HepG2 (cell line): ENCODE measurements at regions not wholly inside any gene's neighbourhood (a gene's known extent, or its start where the extent isn't known, plus 50 kb on each side); places are given as distances from the start of the nearest gene placed in this dataset.

Source experiments
- BRCA1 ChIP-seq: sonication (generic); formaldehyde crosslinking; IDR thresholded peaks from 2 replicates; pipeline ENCODE4 v1.4.0; 2020; ENCODE audit warnings: missing genetic modification reagents
- DMAP1 ChIP-seq: IDR thresholded peaks from 2 replicates; pipeline ENCODE4 v1.6.1; 2016
- FIP1L1 ChIP-seq: fragments of 200-400 bp; formaldehyde crosslinking; IDR thresholded peaks from 2 replicates; pipeline ENCODE4 v1.6.1; 2018; ENCODE audit warnings: low read depth, mild to moderate bottlenecking, low read length, moderate library complexity, borderline replicate concordance; ENCODE audit not compliant: insufficient read depth
- FOXA1 ChIP-seq, 2 experiments: fragments of 450-650 bp in 1 of 2; sonication (generic) in 1 of 2; formaldehyde crosslinking in 1 of 2; IDR thresholded peaks; 2 replicates each; pipeline versions ENCODE4 v1.4.0 to v1.6.1; 2016 to 2020; ENCODE audit warnings: missing genetic modification reagents in 1 of 2
- HIVEP1 ChIP-seq: sonication (generic); formaldehyde crosslinking; IDR thresholded peaks from 2 replicates; pipeline ENCODE4 v1.4.0; 2020; ENCODE audit warnings: mild to moderate bottlenecking, missing genetic modification reagents
- NRL ChIP-seq: sonication (generic); formaldehyde crosslinking; IDR thresholded peaks from 2 replicates; pipeline ENCODE4 v1.5.0; 2020; ENCODE audit warnings: missing genetic modification reagents, mild to moderate bottlenecking, moderate library complexity, borderline replicate concordance
- PAF1 ChIP-seq: IDR thresholded peaks from 2 replicates; pipeline ENCODE4 v1.6.1; 2016; ENCODE audit warnings: missing genetic modification reagents, missing compliant biosample characterization
- STAT6 ChIP-seq: sonication (generic); formaldehyde crosslinking; IDR thresholded peaks from 2 replicates; pipeline ENCODE4 v1.4.0; 2020; ENCODE audit warnings: missing genetic modification reagents, mild to moderate bottlenecking, borderline replicate concordance
- ZNF703 ChIP-seq: sonication (generic); formaldehyde crosslinking; IDR thresholded peaks from 2 replicates; pipeline ENCODE4 v1.5.1; 2020; ENCODE audit warnings: missing genetic modification reagents, mild to moderate bottlenecking, moderate library complexity, borderline replicate concordance
- TF ChIP-seq, protein P1 (sequence below): IDR thresholded peaks from 2 replicates; pipeline ENCODE4 v1.6.1; 2012; ENCODE audit warnings: inconsistent platforms
- TF ChIP-seq, protein P2 (sequence below): sonication (generic); formaldehyde crosslinking; IDR thresholded peaks from 2 replicates; pipeline ENCODE4 v1.5.0; 2020; ENCODE audit warnings: mild to moderate bottlenecking, missing genetic modification reagents, moderate library complexity

- TF ChIP-seq DMAP1 (CRISPR knock-in tag) = no peak
- TF ChIP-seq BRCA1 (CRISPR knock-in tag) = no peak
- TF ChIP-seq, protein P1, sequence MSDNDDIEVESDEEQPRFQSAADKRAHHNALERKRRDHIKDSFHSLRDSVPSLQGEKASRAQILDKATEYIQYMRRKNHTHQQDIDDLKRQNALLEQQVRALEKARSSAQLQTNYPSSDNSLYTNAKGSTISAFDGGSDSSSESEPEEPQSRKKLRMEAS = no peak
- TF ChIP-seq ZNF703 = no peak
- TF ChIP-seq FOXA1 (IDR thresholded peaks at IDR 0.05) = no peak
- TF ChIP-seq FOXA1 (CRISPR knock-in tag; IDR thresholded peaks at IDR 0.05) = no peak
- TF ChIP-seq HIVEP1 (CRISPR knock-in tag) = no peak
- TF ChIP-seq, protein P2, sequence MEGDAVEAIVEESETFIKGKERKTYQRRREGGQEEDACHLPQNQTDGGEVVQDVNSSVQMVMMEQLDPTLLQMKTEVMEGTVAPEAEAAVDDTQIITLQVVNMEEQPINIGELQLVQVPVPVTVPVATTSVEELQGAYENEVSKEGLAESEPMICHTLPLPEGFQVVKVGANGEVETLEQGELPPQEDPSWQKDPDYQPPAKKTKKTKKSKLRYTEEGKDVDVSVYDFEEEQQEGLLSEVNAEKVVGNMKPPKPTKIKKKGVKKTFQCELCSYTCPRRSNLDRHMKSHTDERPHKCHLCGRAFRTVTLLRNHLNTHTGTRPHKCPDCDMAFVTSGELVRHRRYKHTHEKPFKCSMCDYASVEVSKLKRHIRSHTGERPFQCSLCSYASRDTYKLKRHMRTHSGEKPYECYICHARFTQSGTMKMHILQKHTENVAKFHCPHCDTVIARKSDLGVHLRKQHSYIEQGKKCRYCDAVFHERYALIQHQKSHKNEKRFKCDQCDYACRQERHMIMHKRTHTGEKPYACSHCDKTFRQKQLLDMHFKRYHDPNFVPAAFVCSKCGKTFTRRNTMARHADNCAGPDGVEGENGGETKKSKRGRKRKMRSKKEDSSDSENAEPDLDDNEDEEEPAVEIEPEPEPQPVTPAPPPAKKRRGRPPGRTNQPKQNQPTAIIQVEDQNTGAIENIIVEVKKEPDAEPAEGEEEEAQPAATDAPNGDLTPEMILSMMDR = no peak
- TF ChIP-seq PAF1 (CRISPR knock-in tag) = no peak
- no peak for TF ChIP-seq NRL (CRISPR knock-in tag)
- TF ChIP-seq FIP1L1 = no peak
- TF ChIP-seq STAT6 (CRISPR knock-in tag) = no peak
Measured at GRCh38 chr6:151702851-151703658, 104.4 kb upstream of the ESR1 start.
